WERI-Rb-1 (cell line): ENCODE measurements at regions not wholly inside any gene's neighbourhood (a gene's known extent, or its start where the extent isn't known, plus 50 kb on each side); places are given as distances from the start of the nearest gene placed in this dataset.

Experiments
- DNase-seq: peaks from one replicate; pipeline ENCODE4 v3.0.0-alpha.2; 2020
- H3K27ac ChIP-seq: fragments of 250-450 bp; sonication (Bioruptor Pico); 2 replicates; pipeline ENCODE4 v1.5.1; 2020; ENCODE audit warnings: mild to moderate bottlenecking, moderate library complexity
- H3K27me3 ChIP-seq: fragments of 250-450 bp; sonication (Bioruptor Pico); 2 replicates; pipeline ENCODE4 v1.5.1; 2021; ENCODE audit warnings: mild to moderate bottlenecking, low read depth, moderate library complexity; ENCODE audit not compliant: insufficient read depth, severe bottlenecking
- H3K36me3 ChIP-seq: fragments of 250-450 bp; sonication (Bioruptor Pico); 2 replicates; pipeline ENCODE4 v1.5.1; 2020; ENCODE audit warnings: mild to moderate bottlenecking, moderate library complexity
- H3K4me3 ChIP-seq: 2 replicates; pipeline ENCODE4 v1.5.1; 2011; ENCODE audit warnings: low read depth, mild to moderate bottlenecking, control low read depth, low read length
- H3K9me3 ChIP-seq: fragments of 250-450 bp; sonication (Bioruptor Pico); 2 replicates; pipeline ENCODE4 v1.5.1; 2021; ENCODE audit warnings: mild to moderate bottlenecking, moderate library complexity; ENCODE audit not compliant: severe bottlenecking
- TF ChIP-seq, protein P1 (sequence below): IDR thresholded peaks from 2 replicates; pipeline ENCODE4 v1.5.1; 2011; ENCODE audit warnings: low read depth, mild to moderate bottlenecking, control low read depth, inconsistent platforms, low read length

DNA sequence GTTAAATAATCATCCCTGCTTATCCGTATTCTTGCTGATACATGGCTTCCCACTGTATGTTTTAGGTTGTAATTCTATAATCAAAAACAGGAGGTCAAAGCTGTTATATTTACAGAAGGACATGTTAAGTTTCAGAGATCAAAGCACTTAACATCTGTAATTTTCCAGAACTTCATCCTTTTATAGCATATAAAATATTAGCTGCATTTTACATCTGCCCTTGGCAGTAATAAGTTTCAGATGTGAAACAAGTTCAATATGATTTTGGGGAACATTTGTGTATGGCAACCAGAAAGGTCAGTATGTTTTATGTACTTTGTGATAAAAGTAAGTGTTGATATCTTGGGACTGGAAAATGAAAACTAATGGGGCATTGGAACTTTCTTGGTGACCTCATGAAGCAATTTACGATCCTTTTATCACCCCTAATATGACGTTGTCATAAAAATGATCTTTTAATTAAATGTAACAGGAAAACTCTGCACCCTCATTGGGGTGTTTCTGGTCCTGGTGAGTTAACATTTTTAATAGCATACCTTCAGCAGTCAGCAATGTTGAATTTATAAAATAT, 449.6 kb downstream of the GPATCH2 start:
- DNase-seq = no peak
- H3K27ac ChIP-seq = no peak overlapping the region
- TF ChIP-seq, protein P1, sequence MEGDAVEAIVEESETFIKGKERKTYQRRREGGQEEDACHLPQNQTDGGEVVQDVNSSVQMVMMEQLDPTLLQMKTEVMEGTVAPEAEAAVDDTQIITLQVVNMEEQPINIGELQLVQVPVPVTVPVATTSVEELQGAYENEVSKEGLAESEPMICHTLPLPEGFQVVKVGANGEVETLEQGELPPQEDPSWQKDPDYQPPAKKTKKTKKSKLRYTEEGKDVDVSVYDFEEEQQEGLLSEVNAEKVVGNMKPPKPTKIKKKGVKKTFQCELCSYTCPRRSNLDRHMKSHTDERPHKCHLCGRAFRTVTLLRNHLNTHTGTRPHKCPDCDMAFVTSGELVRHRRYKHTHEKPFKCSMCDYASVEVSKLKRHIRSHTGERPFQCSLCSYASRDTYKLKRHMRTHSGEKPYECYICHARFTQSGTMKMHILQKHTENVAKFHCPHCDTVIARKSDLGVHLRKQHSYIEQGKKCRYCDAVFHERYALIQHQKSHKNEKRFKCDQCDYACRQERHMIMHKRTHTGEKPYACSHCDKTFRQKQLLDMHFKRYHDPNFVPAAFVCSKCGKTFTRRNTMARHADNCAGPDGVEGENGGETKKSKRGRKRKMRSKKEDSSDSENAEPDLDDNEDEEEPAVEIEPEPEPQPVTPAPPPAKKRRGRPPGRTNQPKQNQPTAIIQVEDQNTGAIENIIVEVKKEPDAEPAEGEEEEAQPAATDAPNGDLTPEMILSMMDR = no peak
- no peaks in the 10 kb centered on the region for H3K9me3 ChIP-seq
- no peaks in the 10 kb centered on the region for H3K36me3 ChIP-seq
- H3K27me3 ChIP-seq = no peaks in the 10 kb centered on the region
- H3K4me3 ChIP-seq = no peak overlapping the region

- TF ChIP-seq, protein P1 = no peak
- no peak overlapping the region for H3K4me3 ChIP-seq
- H3K27ac ChIP-seq = no peak overlapping the region
- H3K27me3 ChIP-seq = no peaks in the 10 kb centered on the region
- no peak for DNase-seq
- H3K36me3 ChIP-seq = no peaks in the 10 kb centered on the region
- H3K9me3 ChIP-seq = no peaks in the 10 kb centered on the region
These were observed 450.4 kb downstream of the GPATCH2 start for GRCh38 chr1:217180443-217180842.

DNA sequence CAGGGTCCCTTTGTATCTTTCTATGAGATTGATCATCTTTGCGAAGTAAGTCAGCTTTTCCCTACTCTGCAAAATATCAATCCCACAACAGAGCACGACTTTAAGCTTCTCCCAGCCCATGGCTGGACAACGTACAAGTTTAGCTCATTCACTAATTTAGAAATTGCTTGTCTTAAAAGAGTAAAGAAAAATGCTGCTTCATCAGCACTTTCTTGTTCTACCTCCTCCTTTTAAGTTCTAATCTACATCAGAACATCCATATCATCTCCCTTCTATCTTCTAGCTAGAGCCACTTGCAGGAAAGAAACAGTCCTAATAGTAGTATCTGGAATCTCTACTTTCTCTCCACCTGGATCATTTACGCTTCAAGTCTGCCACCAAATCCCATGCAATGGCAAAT, 441.2 kb upstream of the ESRRG start:
- DNase-seq = no peak
- TF ChIP-seq, protein P1 = no peak
- Histone ChIP-seq H3K27me3 (no peaks in the 10 kb centered on the region), H3K4me3 (no peak overlapping the region), H3K36me3 (no peaks in the 10 kb centered on the region), H3K27ac (no peak overlapping the region), H3K9me3 (no peaks in the 10 kb centered on the region)

GRCh38 chr1:217153361-217153760, 430.1 kb upstream of the ESRRG start:
- H3K27me3 ChIP-seq = no peaks in the 10 kb centered on the region
- H3K36me3 ChIP-seq = no peaks in the 10 kb centered on the region
- H3K9me3 ChIP-seq = peaks cover 7% of the 10 kb centered on the region
- no peak for DNase-seq
- TF ChIP-seq, protein P1 = no peak
- H3K4me3 ChIP-seq = no peak overlapping the region
- no peak overlapping the region for H3K27ac ChIP-seq

DNA sequence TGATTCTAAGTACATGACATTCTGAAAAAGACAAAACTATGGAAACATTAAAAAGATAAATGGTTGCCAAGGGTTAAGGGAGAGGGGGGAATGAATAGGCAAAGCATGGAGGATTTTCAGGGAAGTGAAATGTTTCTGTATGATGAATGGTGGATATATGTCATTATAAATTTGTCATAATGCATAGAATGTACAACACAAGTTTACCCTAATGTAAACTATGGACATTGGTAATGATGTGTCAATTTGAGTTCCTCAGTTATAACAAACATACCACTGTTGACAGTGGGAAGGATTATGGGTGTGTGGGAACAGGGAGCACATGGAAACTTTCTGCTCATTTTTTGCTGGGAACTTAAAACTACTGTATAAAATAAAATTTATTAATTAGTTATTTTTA, 427.1 kb upstream of the ESRRG start:
- H3K27ac ChIP-seq = no peak overlapping the region
- no peak for DNase-seq
- no peak overlapping the region for H3K4me3 ChIP-seq
- H3K27me3 ChIP-seq = no peaks in the 10 kb centered on the region
- peaks cover 7% of the 10 kb centered on the region for H3K9me3 ChIP-seq
- no peaks in the 10 kb centered on the region for H3K36me3 ChIP-seq
- TF ChIP-seq, protein P1 = no peak

- TF ChIP-seq, protein P1 = no peak
- peaks cover 7% of the 10 kb centered on the region for H3K9me3 ChIP-seq
- H3K27me3 ChIP-seq = no peaks in the 10 kb centered on the region
- H3K27ac ChIP-seq = no peak overlapping the region
- no peak overlapping the region for H3K4me3 ChIP-seq
- DNase-seq = no peak
- no peaks in the 10 kb centered on the region for H3K36me3 ChIP-seq
These were observed 426.6 kb upstream of the ESRRG start for GRCh38 chr1:217149791-217150190.
